AG10803 (cell line): ENCODE measurements at regions not wholly inside any gene's neighbourhood (a gene's known extent, or its start where the extent isn't known, plus 50 kb on each side); places are given as distances from the start of the nearest gene placed in this dataset.

Experiments used
- DNase-seq: peaks from one replicate; pipeline ENCODE4 v3.0.0; 2010; ENCODE audit warnings: low read depth
- H3K4me3 ChIP-seq: 2 replicates; pipeline ENCODE4 v1.5.1; 2011; ENCODE audit warnings: mild to moderate bottlenecking, low read length, control low read depth
- TF ChIP-seq, protein P1 (sequence below): conservative IDR thresholded peaks from 2 replicates; pipeline ENCODE4 v1.5.1; 2011; ENCODE audit warnings: mild to moderate bottlenecking, low read length, control low read depth, inconsistent platforms

DNA sequence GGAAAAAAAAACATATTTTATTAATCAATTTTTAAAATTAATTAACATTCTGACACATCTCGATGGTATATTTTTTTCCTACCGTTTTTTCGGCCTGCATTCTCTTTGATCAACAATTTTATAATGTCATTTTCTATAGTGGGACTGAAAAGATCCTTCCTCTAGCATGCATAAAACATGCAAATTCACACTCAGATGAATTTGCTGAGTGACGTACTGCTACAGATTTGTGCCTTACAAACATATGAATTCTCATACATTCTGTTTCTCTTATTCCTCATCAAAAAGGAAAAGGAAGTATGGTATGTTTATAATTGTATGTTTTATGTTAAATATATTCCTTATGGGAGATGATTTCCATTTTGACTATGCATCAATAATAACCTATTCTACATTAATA, 458.2 kb downstream of the TSHZ3 start:
- TF ChIP-seq, protein P1, sequence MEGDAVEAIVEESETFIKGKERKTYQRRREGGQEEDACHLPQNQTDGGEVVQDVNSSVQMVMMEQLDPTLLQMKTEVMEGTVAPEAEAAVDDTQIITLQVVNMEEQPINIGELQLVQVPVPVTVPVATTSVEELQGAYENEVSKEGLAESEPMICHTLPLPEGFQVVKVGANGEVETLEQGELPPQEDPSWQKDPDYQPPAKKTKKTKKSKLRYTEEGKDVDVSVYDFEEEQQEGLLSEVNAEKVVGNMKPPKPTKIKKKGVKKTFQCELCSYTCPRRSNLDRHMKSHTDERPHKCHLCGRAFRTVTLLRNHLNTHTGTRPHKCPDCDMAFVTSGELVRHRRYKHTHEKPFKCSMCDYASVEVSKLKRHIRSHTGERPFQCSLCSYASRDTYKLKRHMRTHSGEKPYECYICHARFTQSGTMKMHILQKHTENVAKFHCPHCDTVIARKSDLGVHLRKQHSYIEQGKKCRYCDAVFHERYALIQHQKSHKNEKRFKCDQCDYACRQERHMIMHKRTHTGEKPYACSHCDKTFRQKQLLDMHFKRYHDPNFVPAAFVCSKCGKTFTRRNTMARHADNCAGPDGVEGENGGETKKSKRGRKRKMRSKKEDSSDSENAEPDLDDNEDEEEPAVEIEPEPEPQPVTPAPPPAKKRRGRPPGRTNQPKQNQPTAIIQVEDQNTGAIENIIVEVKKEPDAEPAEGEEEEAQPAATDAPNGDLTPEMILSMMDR, result no peak
- H3K4me3 ChIP-seq, result no peak overlapping the region
- no peak for DNase-seq

DNA sequence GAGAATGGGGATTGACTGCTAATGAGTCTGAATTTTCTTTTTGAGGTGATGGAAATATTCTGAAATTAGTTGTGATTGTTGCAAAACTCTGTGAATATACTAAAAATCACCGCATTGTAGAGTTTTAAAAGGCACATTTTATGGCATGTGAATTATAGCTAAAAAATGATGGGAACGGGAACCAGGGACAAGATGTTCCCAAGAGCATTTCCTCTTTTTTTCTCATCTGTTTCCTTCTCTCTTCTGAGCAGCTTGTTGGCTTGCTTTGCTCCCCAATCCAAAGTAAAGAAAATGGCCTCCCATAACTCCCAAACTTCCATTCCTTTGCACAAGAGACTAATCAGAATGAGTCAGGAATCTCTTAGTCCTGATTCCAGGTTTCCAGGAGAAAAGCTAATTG, 459.2 kb downstream of the TSHZ3 start:
- no peak for DNase-seq
- TF ChIP-seq, protein P1, result no peak
- H3K4me3 ChIP-seq, result no peak overlapping the region

DNA sequence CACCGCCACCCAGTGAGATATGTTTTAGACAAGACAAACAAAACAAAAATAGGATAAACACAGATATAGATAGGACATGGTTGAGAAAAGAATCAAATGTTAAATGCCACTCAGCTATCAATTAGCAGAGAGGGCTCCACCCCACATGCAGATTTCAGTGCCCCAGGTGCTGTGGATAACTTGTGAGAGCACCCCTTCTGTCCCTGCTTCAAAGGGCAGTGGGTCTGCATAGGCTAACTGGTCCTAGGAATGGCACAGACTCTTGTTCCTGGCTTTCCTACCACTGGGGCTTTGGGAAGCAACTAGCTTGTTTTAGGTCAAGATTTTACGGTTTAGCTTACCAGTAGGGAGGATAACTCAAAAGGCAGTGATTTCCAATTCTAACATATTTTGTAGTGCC, 460.3 kb downstream of the TSHZ3 start:
- TF ChIP-seq, protein P1, result no peak
- DNase-seq, result no peak
- no peak overlapping the region for H3K4me3 ChIP-seq

DNA sequence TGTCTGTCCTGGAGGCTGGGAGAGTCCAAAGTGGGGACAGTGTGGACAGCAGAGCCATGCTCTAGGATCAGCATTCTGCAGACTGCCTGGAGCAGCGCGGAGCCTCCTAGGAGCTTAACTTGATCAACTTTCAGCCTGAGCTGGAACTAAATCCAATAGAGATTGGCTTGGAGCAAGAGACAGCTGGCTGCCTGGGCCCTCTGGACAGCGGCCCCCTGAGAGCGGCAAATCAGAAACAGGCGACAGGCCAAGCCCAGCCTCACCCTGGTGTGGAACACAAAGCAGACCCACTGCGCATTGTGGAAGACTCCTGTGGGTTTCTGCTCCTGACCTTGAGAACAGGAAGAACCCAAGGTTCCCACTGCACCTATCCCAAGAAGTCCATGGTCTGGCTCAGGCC, 462.2 kb downstream of the TSHZ3 start:
- DNase-seq, result no peak
- H3K4me3 ChIP-seq, result no peak overlapping the region
- TF ChIP-seq, protein P1, result no peak

DNA sequence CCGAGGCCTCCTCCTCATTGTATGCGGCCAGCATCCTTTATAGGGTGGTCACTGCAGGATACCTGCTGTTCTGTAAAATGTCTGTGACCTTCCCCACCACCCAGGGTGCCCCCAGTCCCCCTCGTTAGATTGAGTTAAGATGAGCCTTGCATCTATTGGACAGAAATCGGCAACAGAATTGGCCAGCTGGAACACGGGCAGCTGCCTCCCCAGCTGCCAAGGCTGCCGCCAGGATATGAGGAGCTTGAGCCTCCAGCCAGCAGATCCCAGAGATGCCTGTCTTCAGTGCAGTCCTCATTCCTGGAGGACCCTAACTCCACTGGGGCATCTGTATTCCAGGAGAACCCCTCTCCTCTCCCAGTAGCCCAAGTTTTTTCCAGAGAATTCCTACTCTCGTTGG, 463.0 kb downstream of the TSHZ3 start:
- no peak for DNase-seq
- TF ChIP-seq, protein P1, result no peak
- H3K4me3 ChIP-seq, result no peak overlapping the region

DNA sequence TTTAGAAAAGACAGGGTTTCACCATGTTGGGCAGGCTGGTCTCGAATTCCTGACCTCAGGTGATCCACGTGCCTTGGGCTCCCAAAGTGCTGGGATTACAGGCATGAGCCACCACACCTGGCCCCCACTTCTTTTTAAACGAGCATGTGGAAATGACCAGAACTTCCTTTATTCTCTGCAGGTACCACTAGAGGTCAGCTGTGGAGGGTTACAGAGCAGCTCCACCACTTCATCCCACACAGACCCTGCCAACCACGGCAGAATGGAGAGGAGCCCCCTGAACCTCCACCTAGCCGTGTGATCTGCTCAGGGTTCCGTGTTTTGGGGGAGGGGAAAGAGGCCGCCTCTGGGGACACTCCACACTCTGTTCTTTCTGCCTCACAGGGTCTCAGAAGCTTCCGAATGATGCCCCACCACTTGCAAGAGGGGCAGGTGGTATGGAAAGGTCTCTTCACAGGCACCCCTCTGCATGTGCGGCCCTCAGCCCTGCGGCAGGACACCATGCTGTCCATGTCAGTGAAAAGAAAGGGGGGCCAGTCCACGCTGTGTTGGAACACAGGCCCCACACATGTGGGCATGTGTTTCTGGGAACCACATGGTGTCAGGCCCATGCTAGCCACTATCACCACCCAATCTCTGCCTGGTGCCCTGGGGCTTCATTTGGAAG, 465.0 kb downstream of the TSHZ3 start:
- TF ChIP-seq, protein P1, result no peak
- H3K4me3 ChIP-seq, result no peak overlapping the region
- no peak for DNase-seq

DNA sequence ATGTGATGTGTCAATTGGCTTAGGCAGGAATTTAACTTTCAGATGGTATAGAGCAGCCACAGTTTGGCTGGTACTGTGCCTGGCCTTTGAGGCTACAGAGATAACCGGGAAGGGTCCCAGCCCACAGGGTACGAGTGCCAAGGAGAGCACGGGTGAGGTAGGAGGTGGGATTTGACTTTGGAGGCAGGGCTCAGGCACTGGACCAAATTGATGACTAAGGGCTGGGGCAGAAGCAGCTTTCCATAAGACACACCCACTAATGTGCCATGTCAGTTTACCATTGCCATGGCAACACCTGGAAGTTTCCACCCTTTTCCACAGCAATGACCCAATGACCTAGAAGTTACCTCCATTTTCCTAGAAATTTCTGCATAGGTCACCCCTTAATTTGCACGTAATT, 466.2 kb downstream of the TSHZ3 start:
- no peak overlapping the region for H3K4me3 ChIP-seq
- no peak for DNase-seq

More for the DNA sequence above, 466.2 kb downstream of the TSHZ3 start:
- TF ChIP-seq, protein P1, result no peak
